NCI-H128 (cell line): ENCODE measurements at regions not wholly inside any gene's neighbourhood (a gene's known extent, or its start where the extent isn't known, plus 50 kb on each side); places are given as distances from the start of the nearest gene placed in this dataset.

ENCODE experiments used
- DNase-seq: peaks from one replicate; lab custom pipeline; 2025; ENCODE audit not compliant: unreplicated experiment; lab: John Stamatoyannopoulos, UW

GRCh38 chr2:173419506-173419905 lies 64.8 kb downstream of the CDCA7 start:
- no peak for DNase-seq

- DNase-seq, result no peak
Measured at GRCh38 chr2:173424886-173425285, 70.2 kb downstream of the CDCA7 start.

DNA sequence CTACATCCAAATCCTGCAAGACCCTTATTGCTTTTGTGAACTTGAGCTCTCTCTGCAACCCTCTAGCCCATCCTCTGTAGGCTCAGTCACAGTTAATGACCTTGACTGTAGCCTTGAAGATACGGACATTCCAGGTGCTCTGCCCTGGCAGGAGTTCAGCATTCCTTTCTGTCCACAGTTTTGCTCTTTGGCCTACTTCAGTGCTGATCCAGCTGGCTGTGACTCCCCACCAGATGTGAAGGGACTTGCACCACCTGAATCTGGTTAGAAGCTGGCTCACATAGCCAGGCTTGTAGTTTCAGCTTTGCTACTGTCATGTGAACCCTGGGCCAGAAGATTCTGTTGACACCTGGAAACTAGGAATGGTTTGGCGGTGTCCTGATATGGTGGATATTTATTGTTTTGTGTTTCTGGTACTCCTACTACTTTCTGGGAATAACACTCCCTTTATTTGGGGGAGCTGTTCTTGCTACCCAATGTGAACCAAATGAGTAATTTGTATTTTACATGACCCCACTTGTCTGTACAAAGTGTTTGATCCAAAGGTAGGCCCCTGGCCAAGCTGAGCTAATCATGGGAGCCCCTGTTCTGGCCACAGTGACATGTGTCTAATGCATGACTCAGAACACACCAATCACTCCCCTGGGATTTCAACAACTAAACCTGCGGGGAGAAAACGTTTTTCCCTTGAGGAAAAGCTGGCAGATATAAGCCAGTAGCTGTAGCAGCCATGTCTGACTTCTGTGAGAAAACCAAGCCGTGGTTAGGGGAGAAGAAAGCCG lies 73.4 kb downstream of the CDCA7 start:
- DNase-seq, result no peak

GRCh38 chr2:173431191-173431590 lies 76.5 kb downstream of the CDCA7 start:
- DNase-seq, result no peak

DNA sequence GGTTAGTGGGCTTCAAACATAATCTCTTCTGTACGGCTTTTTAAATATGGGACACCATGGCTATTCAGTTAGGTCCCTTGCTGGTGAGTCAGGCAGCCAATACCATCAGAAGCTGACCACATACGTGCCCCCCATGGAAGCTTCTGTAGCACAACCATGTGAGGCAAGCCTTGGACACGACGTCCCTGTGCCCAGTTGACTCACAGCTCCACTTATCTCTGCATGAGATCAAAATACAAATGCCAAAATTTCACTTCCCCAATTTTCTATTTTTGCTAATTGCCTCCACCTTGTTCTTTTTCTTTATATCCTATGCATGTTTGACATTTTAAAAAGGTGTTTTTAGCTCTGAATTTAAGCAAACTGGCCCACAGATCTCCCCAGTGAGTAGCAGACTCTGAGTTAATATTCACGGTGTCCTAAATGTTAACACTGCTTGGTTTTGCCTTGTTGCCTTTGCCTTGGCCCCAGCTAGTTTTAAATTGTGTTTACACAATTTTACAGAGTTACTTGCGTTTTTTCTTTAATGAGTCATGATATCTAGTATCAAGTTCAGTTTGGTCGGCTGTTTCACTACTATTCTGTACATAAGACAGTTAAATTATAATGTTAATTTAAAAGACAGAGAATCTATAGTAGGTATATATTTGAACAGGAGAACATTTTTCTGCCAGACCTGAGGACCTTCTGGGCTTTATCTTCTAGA lies 77.5 kb downstream of the CDCA7 start:
- no peak for DNase-seq

DNA sequence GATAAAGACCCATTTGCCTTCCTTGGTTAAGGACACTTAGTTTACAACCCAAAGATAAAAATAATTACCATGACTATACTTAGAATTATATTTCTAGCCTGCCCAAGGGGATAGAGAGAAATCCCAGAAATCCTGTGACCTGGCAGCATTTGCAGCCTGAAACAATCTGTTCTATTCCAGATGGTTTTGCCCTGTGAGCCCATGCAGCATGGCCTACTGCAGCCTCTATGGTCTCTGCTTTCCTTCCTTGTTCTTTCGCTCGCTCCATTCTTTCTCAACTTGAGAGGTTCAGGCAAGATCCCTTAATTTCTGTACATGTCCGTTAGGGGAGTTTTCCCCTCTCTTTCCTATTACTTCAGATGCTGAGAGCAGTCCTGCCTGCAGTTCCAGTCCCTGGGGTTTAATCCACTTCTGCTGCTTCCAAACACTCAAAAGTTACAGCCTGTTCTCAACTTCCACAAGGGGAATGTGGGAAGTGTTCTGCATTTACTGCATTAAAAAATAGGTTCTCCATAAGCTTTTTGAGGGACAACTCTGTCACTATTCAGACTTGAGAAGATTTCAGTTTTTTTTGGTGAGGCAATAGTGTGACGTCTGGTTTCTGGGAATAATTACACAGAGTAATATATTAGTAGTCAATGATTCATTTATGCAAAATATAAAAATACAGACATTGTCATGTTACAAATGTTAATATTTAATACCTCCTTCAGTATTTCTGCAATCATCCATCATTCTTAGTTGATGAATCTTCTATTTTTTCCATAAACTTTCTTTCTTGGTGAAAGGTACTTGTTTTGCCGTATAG lies 80.3 kb downstream of the CDCA7 start:
- DNase-seq, result no peak

GRCh38 chr2:173435574-173435973 lies 80.9 kb downstream of the CDCA7 start:
- DNase-seq, result no peak

DNA sequence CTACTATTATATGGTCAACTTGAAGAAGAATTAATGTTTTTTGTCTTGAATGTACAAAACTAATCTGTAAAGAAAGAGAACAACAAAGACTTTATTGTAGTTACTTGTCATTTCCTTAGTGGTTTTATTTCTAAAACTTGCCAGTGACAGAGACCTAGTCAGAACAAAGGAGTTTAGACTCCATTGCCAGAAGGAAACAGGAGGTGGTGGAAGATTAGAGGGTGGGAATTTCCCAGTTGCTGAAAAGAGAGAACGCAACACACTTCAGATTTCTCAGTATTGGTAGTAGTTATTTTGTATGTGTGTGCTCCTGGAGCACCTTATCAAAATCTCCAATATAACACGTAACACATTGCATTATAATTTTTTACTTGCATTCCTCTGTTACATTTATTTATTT lies 81.4 kb downstream of the CDCA7 start:
- DNase-seq, result no peak

- no peak for DNase-seq
Measured at GRCh38 chr2:173441222-173441621, 86.5 kb downstream of the CDCA7 start.

GRCh38 chr2:173442542-173442941 lies 87.9 kb downstream of the CDCA7 start:
- DNase-seq, result no peak

GRCh38 chr2:173446722-173447121 lies 92.0 kb downstream of the CDCA7 start:
- no peak for DNase-seq

GRCh38 chr2:173448938-173449471 lies 94.3 kb downstream of the CDCA7 start:
- no peak for DNase-seq

DNA sequence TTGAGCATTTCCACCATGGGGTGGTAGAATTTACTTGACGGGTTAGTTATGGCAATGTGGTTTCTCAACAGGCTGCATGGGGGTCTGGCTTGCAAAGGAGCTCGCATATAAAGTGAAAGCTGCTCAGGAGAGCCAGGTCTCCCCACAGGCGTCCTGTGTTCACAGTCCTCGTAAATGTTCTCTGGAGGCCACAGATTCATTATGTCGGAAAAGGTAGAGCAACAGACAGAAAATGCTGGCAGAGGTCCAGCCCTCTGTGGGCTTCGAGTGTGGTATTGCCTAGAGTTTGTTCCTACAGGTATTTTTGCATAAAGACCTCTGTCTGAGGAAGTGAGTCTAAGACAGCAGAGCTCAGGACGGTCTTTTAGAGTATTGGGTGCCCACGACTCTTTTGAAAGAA lies 96.4 kb downstream of the CDCA7 start:
- no peak for DNase-seq

DNA sequence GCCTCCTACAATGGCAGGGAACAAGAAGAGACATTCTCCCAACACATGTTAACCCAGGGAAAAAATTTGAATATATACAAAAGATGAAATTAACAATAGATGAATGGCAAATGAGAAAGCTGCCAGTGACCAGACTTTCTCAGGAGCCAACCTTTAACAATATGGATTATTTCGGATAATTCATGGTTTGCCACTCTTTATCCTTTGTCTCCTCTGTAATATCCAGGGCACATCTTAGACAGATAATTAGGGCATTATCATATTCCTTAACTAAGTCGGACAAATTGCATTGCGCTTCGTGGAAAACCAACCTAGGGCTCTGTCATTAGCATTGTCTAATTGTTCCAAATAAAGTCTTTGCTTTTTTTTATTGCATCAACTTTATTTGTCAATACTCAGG lies 97.3 kb downstream of the CDCA7 start:
- no peak for DNase-seq

DNA sequence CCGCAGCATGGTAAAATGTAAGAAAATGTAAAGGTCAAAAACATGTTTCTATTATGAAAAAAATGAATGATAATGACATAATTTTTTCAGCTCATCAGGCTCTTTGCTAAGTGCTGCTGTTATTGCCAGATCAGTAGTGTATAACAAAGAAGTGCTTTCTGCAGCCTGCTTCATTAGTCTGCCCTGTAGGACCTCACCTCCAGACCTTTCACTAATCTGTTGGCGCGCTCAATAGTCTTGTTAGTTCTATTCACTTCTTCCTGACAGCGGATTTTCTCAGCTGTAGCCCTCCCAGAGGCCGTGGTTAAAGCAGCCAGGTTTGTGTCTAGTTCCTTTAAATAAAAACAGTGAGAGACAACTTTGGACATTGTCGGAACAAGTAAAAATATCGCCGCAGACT lies 97.7 kb downstream of the CDCA7 start:
- no peak for DNase-seq

- no peak for DNase-seq
Measured at GRCh38 chr2:173456960-173457359, 102.3 kb downstream of the CDCA7 start.

DNA sequence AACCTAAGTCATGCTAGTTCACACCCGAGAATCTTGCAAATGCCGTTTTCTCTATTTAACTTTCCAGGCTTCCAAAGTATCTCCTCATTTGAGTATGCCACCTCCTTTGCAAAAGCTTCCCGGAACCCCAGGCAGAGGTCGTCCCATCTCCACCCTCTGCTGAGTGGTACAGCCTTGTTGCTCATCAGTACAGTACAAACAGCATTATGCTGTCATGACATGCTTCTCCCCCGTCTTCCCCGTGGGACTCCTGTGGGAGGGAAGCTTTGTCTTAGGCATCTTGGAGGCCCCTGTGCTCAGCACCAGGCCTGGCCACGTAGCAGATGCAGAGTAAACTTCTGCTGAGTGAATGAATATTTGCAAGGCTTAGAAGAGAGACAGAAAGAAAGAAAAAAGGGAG lies 102.7 kb downstream of the CDCA7 start:
- no peak for DNase-seq

DNA sequence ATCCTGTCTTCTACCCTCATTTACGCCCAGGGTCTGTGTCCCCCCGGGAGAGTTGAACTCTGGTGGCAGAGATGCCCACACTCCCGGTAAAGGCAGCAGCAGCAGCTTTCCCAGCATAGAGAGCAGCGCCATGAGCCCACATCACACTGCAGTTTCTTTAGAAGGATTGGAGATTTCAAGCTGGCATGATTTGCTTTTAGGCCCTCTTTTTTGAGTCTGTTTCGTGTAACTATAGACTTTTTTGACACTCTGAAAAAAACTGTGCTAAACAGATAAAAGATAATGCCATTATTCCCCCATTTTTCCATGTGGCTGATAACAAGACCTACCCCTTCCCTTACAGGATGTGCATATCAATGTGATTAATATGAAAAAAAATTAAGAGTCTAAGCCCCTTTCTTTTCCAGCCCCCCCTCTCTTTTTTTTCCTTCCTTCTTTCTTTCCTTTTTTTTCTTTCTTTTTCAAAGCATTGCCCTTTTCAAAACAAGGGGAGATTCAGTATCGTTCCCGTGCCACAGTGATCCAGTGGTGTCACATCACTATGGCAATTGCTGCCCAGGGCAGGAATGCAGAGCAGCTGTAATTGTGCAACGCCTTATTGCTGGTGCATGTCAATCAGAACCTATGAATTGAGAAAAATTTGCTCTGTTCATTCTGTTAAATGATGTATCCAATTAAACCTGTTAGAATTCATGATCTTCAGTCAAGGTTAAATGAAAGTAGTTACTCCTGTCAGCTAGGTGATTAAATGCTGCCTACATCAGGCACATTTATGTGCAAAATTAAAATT lies 104.5 kb downstream of the CDCA7 start:
- no peak for DNase-seq

- DNase-seq, result no peak
Measured at GRCh38 chr2:173462892-173463840, 108.5 kb downstream of the CDCA7 start.

DNA sequence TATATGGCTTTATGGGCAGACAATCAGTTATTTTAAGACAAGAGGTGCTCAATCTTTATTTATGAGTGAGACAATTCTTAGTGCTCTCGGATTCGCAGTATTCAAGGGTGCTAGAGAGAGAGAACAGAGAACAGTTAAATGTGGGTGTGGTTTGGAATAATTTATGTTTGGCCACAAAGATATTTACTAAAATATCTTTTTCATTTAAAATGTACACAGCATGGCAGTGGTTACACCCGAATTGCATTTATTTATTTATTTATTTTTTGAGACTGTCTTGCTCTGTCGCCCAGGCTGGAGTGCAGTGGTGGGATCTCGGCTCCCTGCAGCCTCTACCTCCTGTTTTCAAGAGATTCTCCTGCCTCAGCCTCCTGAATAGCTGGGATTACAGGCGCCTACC lies 109.2 kb downstream of the CDCA7 start:
- no peak for DNase-seq
